ENCODE measurements at regions not wholly inside any gene's neighbourhood (a gene's known extent, or its start where the extent isn't known, plus 50 kb on each side); places are given as distances from the start of the nearest gene placed in this dataset.

DNA sequence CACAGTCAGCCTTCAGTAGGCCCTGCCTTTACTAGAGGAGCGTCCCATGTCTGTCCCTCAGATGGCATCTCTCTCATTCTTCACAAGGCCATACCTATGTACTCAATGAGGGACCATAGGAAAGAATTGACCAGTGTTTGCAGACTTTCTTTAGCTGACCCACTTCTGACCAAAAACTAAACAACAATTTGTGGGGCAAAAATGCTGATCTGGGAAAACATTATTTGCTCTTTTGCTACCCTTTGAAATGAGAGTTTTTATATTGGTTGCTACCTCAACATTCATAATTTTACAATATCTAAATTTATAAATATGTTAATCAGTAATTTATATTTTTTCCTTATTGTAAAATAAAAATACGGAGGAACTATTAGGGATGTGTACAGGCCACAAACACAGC lies 539.4 kb upstream of the GJE1 start:
- TF ChIP-seq, protein P1, sequence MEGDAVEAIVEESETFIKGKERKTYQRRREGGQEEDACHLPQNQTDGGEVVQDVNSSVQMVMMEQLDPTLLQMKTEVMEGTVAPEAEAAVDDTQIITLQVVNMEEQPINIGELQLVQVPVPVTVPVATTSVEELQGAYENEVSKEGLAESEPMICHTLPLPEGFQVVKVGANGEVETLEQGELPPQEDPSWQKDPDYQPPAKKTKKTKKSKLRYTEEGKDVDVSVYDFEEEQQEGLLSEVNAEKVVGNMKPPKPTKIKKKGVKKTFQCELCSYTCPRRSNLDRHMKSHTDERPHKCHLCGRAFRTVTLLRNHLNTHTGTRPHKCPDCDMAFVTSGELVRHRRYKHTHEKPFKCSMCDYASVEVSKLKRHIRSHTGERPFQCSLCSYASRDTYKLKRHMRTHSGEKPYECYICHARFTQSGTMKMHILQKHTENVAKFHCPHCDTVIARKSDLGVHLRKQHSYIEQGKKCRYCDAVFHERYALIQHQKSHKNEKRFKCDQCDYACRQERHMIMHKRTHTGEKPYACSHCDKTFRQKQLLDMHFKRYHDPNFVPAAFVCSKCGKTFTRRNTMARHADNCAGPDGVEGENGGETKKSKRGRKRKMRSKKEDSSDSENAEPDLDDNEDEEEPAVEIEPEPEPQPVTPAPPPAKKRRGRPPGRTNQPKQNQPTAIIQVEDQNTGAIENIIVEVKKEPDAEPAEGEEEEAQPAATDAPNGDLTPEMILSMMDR (IDR thresholded peaks at IDR 0.05; ENCODE audit: extremely low read depth, low read depth, low read length): no peak
- Histone ChIP-seq H3K4me2 (ENCODE audit: insufficient read depth, low read length) (no peak overlapping the region), H3K27ac (ENCODE audit: low read depth, low read length) (no peak overlapping the region), H4K20me1 (ENCODE audit: insufficient read depth, low read length) (no peaks in the 10 kb centered on the region), H3K27me3 (ENCODE audit: insufficient read depth, low read length) (no peaks in the 10 kb centered on the region), H2AFZ (ENCODE audit: low read length) (peak overlapping the region; percentile 66), H3K79me2 (ENCODE audit: insufficient read depth, low read length) (no peaks in the 10 kb centered on the region), H3K4me3 (ENCODE audit: insufficient read depth, low read length) (no peak overlapping the region), H3K36me3 (ENCODE audit: insufficient read depth, low read length) (no peaks in the 10 kb centered on the region), H3K4me1 (ENCODE audit: insufficient read depth, low read length) (no peaks in the 10 kb centered on the region), H3K9me3 (ENCODE audit: low read depth, low read length) (no peaks in the 10 kb centered on the region)
- DNase-seq (ENCODE audit: insufficient read length, low spot score, missing footprints): no peak

DNA sequence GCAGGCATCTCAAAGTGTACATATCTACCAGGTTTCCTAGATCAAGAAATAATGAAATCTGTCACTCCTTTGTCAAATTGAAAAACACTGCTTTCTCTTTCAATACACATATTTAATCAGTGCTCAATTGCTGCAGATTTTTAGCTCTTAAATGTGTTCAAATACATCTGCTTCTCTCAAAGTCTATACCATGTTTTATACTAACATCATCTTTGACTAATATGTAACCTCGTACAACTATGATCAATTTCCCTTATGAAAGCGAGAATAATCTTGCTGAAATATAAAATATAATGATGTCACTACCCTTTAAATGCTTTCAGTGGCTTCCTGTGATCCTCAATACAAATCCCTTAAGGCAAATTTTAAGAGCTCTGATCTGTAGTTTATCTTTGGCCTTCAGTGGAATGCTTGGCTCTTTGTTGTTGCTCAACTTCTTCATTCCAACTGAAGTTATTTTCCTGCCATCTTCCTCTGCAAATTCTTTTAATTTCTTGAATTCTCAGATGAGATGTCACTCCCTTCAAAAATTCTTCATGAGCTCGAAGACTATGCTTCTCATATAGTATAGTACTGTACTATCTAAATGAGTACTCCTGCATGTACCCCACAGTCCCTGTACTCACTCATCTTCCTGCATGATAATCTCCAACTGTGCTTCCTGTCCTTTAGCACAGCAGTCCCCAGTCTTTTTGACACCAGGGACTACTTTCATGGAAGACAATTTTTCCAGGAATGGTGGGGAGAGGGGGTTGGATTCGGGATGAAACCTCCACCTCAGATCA lies 545.1 kb upstream of the GJE1 start:
- Histone ChIP-seq H3K36me3 (ENCODE audit: insufficient read depth, low read length) (no peaks in the 10 kb centered on the region), H3K79me2 (ENCODE audit: insufficient read depth, low read length) (no peaks in the 10 kb centered on the region), H3K4me3 (ENCODE audit: insufficient read depth, low read length) (no peak overlapping the region), H3K27me3 (ENCODE audit: insufficient read depth, low read length) (no peaks in the 10 kb centered on the region), H3K4me1 (ENCODE audit: insufficient read depth, low read length) (peaks cover 7% of the 10 kb centered on the region), H3K4me2 (ENCODE audit: insufficient read depth, low read length) (peak overlapping the region; percentile 38), H3K9me3 (ENCODE audit: low read depth, low read length) (no peaks in the 10 kb centered on the region), H3K27ac (ENCODE audit: low read depth, low read length) (no peak overlapping the region), H2AFZ (ENCODE audit: low read length) (peak overlapping the region; percentile 20), H4K20me1 (ENCODE audit: insufficient read depth, low read length) (no peaks in the 10 kb centered on the region)
- TF ChIP-seq, protein P1 (IDR thresholded peaks at IDR 0.05; ENCODE audit: extremely low read depth, low read depth, low read length): no peak
- DNase-seq (ENCODE audit: insufficient read length, low spot score, missing footprints): no peak

DNA sequence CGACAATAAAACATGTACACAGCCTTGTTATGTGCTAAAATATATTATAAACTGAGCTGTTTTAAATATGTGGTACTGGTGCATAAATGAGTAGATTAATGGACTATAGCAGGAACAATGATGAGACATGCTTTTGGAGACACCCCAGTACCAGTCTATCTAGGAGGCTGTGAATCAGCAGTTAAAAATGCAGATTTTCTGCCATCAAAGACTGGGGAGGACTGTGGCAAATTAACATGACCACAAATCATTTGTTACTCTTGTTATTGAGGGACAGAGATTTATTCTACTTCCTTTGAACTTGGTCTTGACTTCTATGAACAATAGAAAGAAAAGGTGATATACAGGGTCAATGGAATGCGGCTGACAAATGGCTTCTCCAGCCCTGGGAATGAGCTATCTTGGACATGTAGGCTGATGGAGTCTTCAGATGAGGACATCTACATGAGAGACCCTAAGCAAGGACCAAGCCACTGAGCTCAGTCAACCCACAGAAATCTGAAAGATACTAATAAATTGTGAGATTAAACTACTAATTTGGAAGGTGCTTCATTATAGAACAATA lies 551.7 kb upstream of the GJE1 start:
- Histone ChIP-seq H3K79me2 (ENCODE audit: insufficient read depth, low read length) (no peaks in the 10 kb centered on the region), H3K27ac (ENCODE audit: low read depth, low read length) (no peak overlapping the region), H4K20me1 (ENCODE audit: insufficient read depth, low read length) (no peaks in the 10 kb centered on the region), H3K4me3 (ENCODE audit: insufficient read depth, low read length) (no peak overlapping the region), H3K4me1 (ENCODE audit: insufficient read depth, low read length) (peaks cover 7% of the 10 kb centered on the region), H3K36me3 (ENCODE audit: insufficient read depth, low read length) (no peaks in the 10 kb centered on the region), H3K4me2 (ENCODE audit: insufficient read depth, low read length) (no peak overlapping the region), H3K9me3 (ENCODE audit: low read depth, low read length) (no peaks in the 10 kb centered on the region), H3K27me3 (ENCODE audit: insufficient read depth, low read length) (no peaks in the 10 kb centered on the region), H2AFZ (ENCODE audit: low read length) (no peak overlapping the region)
- TF ChIP-seq, protein P1 (IDR thresholded peaks at IDR 0.05; ENCODE audit: extremely low read depth, low read depth, low read length): no peak
- DNase-seq (ENCODE audit: insufficient read length, low spot score, missing footprints): peak; percentile 37

DNA sequence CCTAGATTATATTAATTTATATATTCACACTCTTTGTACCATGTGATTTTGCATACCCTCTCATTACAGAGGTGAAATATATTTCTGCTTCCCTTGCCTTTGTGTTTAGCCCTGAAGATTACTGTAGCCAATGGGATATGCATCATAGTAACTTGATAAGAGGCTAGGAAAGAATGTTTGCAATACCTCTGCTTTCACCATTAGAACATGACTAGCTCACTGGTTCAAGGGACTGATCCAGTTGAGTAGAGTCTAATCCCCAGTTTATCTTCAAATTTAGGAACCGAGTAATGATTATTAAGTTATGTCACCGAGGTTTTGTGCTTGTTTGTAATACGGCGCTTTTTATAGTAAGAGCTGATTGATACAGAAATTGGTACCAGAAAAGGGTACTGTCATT lies 552.6 kb upstream of the GJE1 start:
- no peak for DNase-seq (ENCODE audit: insufficient read length, low spot score, missing footprints)
- peaks cover 7% of the 10 kb centered on the region for H3K4me1 ChIP-seq (ENCODE audit: insufficient read depth, low read length)
- H3K27ac ChIP-seq (ENCODE audit: low read depth, low read length): no peak overlapping the region
- no peak overlapping the region for H2AFZ ChIP-seq (ENCODE audit: low read length)
- H3K9me3 ChIP-seq (ENCODE audit: low read depth, low read length): no peaks in the 10 kb centered on the region
- no peaks in the 10 kb centered on the region for H3K36me3 ChIP-seq (ENCODE audit: insufficient read depth, low read length)
- no peaks in the 10 kb centered on the region for H3K79me2 ChIP-seq (ENCODE audit: insufficient read depth, low read length)
- H3K4me3 ChIP-seq (ENCODE audit: insufficient read depth, low read length): no peak overlapping the region
- TF ChIP-seq, protein P1 (IDR thresholded peaks at IDR 0.05; ENCODE audit: extremely low read depth, low read depth, low read length): no peak
- H3K27me3 ChIP-seq (ENCODE audit: insufficient read depth, low read length): no peaks in the 10 kb centered on the region
- H4K20me1 ChIP-seq (ENCODE audit: insufficient read depth, low read length): no peaks in the 10 kb centered on the region
- H3K4me2 ChIP-seq (ENCODE audit: insufficient read depth, low read length): no peak overlapping the region
